ENCODE measurements at regions not wholly inside any gene's neighbourhood (a gene's known extent, or its start where the extent isn't known, plus 50 kb on each side); places are given as distances from the start of the nearest gene placed in this dataset.

- TF ChIP-seq POLR2AphosphoS5 (IDR thresholded peaks at IDR 0.05) (no peak), POLR2A (IDR thresholded peaks at IDR 0.05) (no peak)
Measured at GRCh38 chr3:20400281-20400680, 214.3 kb upstream of the SGO1 start.
